ENCODE measurements at regions not wholly inside any gene's neighbourhood (a gene's known extent, or its start where the extent isn't known, plus 50 kb on each side); places are given as distances from the start of the nearest gene placed in this dataset.

GRCh38 chr22:48265000-48265625, 1502.7 kb downstream of the TBC1D22A start:
- DNase-seq, result no peak

GRCh38 chr22:48264586-48264985, 1502.1 kb downstream of the TBC1D22A start:
- DNase-seq, result no peak

- no peak for DNase-seq
These were observed 1501.4 kb downstream of the TBC1D22A start for GRCh38 chr22:48263791-48264351.

GRCh38 chr22:48263431-48263765, 1500.9 kb downstream of the TBC1D22A start:
- DNase-seq, result no peak

- no peak for DNase-seq
These were observed 1500.4 kb downstream of the TBC1D22A start for GRCh38 chr22:48262596-48263430.

GRCh38 chr22:48261706-48262105, 1499.3 kb downstream of the TBC1D22A start:
- DNase-seq, result no peak

GRCh38 chr22:48261048-48261621, 1498.7 kb downstream of the TBC1D22A start:
- DNase-seq, result no peak

GRCh38 chr22:48259991-48260670, 1497.7 kb downstream of the TBC1D22A start:
- DNase-seq, result no peak

GRCh38 chr22:48258811-48259210, 1496.4 kb downstream of the TBC1D22A start:
- DNase-seq, result no peak

GRCh38 chr22:48258064-48258701, 1495.7 kb downstream of the TBC1D22A start:
- no peak for DNase-seq

- DNase-seq, result no peak
These were observed 1495.2 kb downstream of the TBC1D22A start for GRCh38 chr22:48257685-48258055.

- DNase-seq, result no peak
These were observed 1494.6 kb downstream of the TBC1D22A start for GRCh38 chr22:48256776-48257684.

- DNase-seq, result no peak
These were observed 1493.7 kb downstream of the TBC1D22A start for GRCh38 chr22:48256041-48256739.

GRCh38 chr22:48254311-48254873, 1491.9 kb downstream of the TBC1D22A start:
- no peak for DNase-seq

- no peak for DNase-seq
These were observed 1491.1 kb downstream of the TBC1D22A start for GRCh38 chr22:48253573-48253972.

- no peak for DNase-seq
These were observed 1490.7 kb downstream of the TBC1D22A start for GRCh38 chr22:48253136-48253535.

GRCh38 chr22:48251629-48252028, 1489.2 kb downstream of the TBC1D22A start:
- no peak for DNase-seq

GRCh38 chr22:48250937-48251530, 1488.6 kb downstream of the TBC1D22A start:
- no peak for DNase-seq

- DNase-seq, result no peak
These were observed 1487.9 kb downstream of the TBC1D22A start for GRCh38 chr22:48250286-48250895.
